Fibroblast of skin of scalp (primary cell): ENCODE measurements at regions not wholly inside any gene's neighbourhood (a gene's known extent, or its start where the extent isn't known, plus 50 kb on each side); places are given as distances from the start of the nearest gene placed in this dataset.
A peak's percentile ranks its signal among the peaks of the same experiment; 100 is the strongest.
"Not testable (repeated sequence)": the region's sequence is repeated elsewhere in the genome, so short reads cannot be mapped to it uniquely, and the experiment has no call there.

ENCODE experiments used
- DNase-seq: peaks from one replicate; pipeline ENCODE4 v3.0.0-alpha.2; 2013

DNA sequence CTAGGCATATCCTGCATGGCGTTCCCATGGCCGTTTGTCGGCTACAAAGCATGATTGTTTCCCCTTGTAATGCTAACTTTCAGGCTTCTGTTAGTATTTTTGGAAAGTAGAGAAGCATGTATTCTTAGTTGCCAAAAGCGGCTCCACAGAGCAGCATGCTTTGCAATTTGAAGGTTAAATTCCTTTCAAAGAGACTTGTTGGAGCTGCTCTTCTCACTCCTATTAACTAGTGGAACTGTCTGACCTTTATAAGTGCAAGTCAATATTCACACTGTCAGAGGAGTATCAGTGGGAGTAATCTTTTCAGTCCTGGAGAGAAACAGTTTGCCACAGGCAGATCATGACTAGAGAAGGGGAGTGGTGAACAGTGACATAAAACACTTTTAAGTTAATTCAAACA lies 656.1 kb upstream of the NOVA1 start:
- DNase-seq: no peak

DNA sequence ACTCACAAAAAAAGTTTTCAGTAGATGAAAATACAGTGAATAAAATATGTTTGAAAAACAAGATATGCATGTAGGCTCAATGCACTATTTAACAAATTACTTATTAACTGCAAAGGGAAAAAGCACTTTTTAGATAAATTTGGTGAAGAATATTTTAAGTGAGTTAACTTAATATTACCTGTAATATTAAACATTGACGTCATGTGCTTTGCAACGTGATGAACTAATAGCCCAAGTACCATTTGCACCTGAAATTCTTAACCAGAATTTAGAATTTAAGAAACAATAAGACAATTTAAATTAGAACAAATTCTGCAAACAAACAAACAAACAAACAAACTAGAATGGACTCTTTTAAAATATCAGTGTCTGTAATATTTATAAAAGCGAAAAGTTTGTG lies 659.0 kb upstream of the NOVA1 start:
- no peak for DNase-seq

DNA sequence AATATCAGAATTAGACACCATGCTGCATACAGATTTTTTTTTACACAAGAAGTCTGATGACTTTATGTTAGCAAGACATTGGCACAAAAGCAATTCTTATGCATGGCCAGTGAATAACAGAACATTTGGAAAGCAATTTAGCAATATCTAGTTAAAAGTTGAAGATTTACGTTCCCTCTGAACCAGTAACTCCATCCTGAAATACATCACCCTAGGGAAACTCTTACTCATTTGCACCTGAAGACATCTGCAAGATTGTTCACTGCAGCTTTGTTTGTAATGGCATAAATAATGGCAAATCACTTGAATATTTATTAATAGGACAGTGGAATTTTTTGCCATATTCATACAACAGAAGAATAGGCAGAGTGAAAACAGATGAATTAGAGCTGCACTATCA lies 670.0 kb upstream of the NOVA1 start:
- no peak for DNase-seq

DNA sequence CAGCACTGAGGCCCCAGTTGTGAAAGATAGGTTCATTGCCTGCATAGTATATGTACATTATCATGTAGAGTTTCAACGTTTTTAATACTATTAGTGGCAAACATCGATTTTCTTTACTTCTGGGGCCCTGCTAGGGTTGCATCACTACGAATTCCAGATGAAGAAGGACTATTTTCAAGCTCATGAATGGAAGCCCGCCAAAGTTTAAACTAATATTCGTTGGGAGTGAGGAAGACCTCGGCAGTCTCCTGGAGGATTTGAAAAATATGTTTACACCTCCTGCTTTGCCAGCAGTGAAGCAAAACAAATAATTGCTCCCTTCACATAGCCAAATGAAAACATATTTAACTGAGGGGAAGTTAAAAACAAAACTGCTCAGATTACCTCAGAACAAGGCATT lies 672.9 kb upstream of the NOVA1 start:
- no peak for DNase-seq

DNA sequence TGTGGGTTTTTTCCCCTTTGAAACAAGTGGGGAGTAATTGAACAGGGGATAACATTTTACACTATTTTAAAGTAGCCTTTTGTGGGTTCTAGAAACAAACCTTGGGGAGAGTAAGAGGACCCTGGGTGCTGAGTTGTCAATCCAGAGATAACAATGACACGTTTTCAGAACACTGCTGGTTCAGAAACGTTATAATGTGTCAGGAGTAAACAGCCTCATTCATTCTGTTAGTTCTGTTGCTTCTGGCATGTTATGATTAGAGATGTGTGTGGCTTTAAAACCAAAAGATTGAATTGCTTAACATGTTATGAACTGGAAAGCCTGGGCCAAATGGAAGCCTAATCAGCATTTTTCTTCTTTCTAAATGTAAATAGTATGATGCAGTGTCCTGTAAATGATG lies 680.5 kb upstream of the NOVA1 start:
- DNase-seq: no peak

DNA sequence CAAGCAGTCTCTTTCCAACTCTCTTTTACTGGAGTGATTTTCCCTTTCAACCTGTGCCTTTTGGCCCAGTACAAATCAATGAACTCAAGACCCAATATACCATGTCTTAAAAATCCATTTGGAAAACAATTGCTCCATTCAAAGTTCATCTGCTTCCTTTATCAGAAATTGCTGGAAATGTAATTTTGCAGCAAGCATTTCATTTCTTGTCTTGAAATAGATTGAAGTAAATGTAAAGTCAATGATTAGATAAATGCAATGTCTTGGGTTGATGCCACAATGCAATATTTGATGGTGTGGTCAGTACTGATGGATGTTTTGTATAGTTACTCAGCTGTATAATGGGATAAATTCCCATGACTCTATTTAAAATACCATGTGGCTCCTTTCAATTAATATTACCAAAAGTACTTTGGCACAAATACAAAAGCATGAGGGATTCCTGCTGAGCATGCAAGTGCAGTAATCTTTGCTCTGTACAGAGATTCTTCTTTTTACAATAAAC lies 707.7 kb upstream of the NOVA1 start:
- no peak for DNase-seq

DNA sequence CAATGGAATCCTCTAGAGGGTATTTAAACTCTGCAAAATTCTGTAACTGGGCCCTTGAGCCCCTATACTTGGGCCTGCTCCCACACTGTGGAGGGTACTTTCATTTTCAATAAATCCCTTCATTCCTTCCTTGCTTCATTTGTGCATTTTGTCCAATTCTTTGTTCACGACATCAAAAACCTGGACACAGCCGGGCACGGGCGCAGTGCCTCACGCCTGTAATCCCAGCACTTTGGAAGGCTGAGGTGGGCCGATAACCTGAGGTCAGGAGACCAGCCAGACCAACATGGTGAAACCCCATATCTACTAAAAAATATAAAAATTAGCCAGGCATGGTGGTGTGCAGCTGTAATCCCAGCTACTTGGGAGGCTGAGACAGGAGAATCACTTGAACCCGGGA lies 714.9 kb upstream of the NOVA1 start:
- DNase-seq: not testable (repeated sequence)

DNA sequence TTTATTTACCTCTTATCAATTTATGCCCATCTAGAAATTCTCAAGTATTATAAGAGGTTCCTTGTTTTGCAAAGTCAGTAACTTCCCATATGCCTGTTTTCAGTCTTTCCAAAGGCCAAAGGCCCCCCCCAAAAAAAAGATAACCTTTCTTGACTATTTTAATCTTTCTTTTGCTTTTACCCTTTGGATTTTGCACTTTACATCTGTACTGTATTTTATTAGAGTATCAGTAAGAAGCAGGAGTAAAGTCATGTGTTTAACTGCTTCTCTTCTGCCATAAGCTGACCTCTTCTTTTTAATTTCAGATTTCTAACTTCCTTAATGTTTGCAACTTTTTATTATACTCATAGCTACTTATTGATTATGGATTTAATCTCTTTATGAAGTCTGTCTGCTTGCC lies 716.4 kb upstream of the NOVA1 start:
- no peak for DNase-seq

DNA sequence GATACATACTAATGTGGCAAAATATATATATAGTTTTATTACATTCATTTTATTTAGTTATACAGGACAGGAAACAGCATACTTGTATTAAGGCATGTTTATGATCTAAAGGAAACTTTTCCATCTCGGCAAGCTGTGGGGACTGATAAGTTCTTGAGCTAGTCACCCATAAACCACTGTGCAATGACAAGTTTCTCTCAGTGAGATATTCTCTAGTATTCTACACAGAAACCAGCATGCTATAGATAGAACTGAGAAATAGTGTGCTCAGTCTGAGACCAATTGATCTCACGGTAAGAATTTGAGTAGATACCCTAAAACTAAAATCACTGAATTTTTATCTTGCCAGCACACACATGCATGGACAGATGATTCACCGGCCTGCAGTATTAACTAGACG lies 717.6 kb upstream of the NOVA1 start:
- DNase-seq: no peak

DNA sequence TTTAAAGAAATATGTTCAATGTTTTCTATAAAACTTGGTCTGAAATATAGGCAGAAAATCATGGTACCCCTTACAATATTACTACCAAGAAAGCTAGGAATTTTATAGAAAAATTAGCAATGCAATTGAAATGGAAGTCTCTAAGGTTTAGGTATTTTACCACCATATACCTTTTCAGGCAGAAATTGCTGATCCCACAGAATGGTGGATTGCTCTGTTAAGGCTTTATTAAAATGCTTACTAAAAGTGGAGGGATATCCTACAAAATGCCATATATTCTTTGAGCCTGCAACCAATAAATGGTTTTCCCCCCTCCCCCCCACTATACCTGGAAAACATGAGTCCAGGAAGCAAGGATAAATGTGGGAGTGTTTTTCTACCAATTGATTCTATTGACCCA lies 718.1 kb upstream of the NOVA1 start:
- no peak for DNase-seq

DNA sequence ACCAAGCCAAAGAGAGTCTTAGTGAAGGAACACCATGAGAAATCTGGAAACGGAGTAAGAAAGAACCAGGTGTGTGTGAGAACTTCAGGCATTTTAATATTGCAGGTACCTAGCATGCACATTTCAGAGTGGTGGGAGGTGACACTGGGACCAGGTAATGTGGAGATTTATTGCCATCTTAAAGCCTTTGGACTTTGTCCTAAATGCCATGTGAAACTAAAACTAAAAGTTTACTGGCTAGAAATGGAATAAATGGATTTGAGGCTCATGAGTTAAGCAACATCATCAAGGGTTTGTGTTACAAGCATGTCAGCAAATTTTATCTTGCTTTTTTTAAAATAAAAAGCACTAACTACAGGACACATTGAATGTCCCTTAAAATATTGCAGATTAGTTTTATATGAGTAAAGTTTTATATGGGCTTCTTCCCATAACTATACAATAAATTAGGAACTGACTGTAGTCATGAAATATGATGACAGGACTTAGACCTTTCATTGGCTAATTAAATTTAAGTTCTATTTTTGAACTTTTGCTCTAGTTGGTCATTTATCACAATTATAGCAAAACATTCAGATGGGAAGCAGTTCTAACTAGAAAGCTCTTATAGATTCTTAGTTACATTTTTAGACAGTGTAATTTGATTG lies 721.1 kb upstream of the NOVA1 start:
- DNase-seq: no peak

DNA sequence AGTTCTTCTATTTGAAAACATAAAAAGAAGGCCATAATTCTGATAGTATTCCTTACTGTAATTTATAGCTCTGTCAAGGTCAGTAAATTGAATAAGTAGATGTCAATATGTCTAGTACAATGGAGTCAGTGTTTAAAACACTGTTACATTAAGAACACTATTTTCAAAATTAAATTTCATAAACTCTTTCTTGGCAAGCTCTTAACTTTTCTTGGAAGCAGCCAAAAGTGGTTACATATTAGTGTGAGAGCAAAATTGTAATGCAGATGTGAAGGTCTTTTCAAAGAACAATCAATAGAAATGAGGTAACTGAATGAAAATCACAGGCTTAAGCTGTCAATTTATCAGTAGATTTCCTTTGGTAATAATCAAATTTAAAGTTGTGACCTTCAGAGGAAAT lies 722.4 kb upstream of the NOVA1 start:
- no peak for DNase-seq

DNA sequence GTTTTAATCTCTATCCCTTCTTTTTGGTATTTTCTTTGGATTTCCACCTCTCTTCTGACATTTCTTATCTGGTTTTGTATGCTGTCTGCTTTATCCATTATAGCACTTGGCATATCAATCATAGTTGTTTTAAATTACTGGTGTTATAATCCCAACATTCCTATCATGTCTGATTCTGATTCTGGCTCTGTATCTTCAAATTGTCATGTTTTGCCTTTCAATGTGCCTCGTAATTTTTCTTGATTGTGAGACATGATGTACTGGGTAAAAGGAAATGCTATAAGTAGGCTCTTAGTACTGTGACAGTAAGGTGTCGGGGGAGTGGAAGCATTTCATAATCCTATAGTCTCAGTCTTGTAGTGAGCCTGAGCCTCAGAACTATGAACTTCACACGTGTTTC lies 729.3 kb upstream of the NOVA1 start:
- no peak for DNase-seq

DNA sequence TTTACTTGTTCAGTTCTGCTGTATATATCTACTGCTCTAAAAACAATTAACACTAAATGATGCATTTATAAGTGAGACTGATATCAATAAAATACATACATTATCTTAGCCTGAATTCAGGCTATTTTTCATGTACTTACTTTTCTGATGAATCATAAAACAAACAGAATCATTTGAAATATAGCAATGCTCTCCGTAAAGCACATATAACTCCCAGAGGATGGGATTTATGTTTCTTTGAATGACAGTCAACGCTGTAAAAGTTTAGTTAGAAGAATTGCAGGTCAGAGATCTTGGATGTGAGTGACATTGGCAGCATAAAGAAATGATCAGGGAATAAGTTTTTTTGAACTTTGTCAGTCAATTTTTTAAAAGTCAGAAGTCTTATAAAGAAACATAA lies 740.2 kb upstream of the NOVA1 start:
- DNase-seq: no peak

DNA sequence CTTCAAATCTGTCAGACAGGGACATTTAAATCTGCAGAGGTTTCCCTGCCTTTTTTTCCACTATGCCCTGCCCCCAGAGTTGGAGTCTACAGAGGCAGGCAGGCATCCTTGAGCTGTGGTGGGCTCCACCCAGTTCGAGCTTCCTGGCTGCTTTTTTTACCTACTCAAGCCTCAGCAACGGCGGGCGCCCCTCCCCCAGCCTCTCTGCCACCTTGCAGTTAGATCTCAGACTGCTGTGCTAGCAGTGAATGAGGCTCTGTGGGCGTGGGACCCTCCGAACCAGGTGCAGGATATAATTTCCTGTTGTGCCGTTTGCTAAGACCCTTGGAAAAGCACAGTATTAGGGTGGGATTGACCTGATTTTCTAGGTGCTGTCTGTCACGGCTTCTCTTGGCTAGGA lies 765.2 kb upstream of the NOVA1 start:
- DNase-seq: not testable (repeated sequence)

DNA sequence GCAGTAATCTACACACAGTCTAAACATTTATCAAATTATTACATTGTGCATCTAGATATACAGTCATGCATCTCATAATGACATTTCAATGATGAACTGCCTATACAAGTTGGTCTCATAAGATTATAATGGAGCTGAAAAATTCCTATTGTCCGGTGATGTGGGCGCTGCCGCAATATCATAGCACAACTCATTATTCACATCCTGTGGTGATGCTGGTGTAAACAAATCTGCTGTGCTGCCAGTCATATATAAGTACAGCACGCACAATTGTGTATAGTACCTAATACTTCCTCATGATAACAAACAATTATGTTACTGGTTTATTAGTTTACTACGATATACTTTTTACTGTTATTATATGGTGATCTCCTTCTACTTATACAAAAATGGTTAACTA lies 768.8 kb upstream of the NOVA1 start:
- DNase-seq: no peak

DNA sequence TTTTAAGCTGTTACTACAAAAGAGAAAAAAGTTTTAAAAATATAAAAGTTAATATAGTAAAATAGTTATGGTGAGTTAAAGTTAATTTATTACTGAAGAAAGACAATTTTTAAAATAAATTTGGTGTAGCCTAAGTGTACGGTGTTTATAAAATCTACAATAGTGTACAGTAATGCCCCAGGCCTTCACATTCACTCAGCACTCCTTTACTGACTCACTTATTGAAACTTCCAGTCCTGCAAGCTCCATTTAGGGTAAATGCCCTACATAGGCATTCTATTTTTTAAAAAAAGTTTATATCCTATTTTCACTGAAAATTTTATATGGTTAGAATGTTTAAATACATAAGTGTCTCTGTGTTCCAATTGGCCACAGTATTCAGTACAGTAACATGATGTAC lies 769.5 kb upstream of the NOVA1 start:
- no peak for DNase-seq

DNA sequence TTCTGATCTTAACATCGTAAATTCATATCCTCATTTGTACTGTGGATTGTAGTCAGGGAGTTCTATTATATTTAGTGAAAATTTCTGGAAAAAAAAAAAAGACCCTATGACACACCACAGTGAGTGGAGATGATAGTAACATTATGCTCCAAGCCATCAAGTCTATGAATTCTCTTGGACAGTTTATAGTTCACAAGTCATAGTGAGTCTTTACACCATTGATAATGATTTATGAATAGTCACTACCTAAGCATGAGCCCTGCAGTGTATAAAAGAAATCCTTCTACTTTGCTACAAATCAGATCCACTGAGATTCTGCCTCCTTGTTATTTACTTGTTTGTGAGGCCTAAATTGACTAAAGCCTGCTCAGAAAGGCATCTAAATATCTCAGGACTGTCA lies 772.2 kb upstream of the NOVA1 start:
- no peak for DNase-seq

DNA sequence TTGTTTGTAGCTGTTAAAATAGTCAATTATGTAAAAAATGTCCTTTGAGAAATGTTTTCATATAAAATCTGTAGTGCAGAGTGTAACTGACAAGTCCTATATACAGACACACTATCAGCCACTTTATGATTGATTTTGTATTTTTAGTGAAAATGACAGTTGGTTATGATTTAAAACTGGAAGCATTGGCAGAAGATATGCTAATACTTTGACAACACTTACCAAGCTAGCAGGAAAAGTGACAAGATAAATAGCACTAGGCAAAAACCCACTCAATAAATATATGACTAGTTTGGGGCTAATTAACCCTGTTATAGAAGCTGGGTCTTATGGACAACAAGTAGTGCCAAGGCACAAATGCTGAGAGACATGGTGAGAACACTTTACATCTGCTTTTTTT lies 772.9 kb upstream of the NOVA1 start:
- no peak for DNase-seq

DNA sequence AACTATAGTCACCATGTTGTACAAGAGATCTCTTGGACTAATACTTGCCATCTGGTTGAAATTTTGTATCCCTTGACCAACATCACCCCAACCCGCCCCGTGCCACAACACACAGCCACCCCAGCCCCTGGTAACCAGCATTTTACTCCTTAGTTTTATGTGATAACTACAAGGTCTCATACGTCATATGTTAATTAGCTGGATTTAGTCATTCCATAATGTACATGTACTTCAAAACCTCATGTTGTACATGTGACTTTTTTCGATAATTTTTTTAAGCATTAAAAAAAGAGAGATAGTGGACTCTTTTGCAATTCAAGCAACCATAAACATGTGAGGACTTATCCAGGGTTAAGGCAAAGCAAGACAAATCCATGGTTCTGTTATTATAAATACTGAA lies 773.4 kb upstream of the NOVA1 start:
- DNase-seq: no peak

DNA sequence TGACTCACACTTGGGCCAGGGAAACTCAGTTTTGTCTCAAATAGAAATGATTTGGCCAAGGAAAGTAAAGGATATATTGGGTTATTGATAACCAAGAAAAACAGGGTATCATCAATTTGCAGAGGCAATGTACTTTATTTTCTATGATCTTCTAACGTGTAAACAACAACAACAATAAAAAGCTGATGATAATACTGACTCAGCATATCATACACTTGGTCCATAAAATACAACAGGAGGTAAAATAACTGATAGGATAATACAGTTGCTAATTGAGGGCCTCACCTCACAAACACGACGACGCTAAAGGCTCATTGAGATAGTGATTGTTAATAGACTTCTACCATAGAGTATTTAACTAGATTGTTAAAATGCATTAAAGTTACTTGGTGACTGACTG lies 774.0 kb upstream of the NOVA1 start:
- no peak for DNase-seq

DNA sequence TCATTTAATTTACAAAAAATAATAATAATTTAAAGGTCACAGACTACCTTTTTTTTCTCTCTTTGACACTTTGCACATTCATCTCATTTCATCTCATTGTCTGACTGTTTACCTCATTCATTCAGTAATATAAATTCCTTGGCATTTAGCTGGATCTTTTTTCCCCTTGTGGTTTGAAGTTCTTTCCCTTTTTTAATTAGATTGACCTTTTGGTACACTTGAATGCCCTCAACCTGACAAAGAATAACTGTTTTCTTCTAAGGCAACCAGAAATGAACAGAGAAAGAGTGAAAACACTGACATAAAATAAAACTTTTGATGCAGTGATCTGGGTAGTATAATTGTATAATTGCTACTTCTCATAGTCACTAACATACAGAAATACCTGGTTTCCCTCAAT lies 774.9 kb upstream of the NOVA1 start:
- DNase-seq: no peak

DNA sequence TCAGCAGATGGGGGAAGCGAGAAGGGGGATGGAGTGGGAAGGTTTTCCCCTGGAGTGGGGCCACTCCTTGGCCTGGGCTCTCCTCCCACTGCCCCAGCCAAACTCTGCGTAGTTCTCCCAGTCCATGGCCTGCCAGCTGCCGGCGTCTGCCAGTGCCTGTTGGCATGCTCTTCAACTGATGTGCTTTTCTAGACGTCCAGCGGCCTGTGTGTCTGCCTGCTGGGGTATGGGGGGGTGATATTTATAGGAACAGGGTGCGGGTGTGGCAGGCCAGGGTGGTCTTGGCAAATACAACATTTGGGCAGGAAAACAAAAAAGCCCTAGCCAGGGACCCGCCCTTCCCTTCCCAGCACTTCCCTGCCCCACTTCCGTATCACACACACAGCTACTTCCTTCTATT lies 786.3 kb upstream of the NOVA1 start:
- no peak for DNase-seq

DNA sequence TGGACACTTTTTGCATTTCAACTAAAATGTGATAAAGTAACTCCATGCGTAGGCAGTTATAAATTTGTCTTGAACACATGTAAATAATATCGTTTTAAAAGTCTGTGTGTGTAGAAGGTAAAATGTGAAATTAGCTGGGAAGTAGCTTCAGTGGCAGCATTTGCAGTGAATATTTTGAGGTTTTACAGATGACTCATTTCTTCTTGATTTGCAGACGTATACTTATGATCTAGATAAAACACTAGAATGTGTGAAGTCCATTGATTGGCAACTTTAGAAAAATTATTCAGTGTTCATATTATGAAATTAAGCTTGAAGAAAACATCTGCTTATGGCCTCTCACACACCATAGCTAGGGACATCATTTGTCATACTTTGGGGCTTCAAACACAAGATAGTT lies 788.6 kb upstream of the NOVA1 start:
- peak; percentile 23 for DNase-seq

DNA sequence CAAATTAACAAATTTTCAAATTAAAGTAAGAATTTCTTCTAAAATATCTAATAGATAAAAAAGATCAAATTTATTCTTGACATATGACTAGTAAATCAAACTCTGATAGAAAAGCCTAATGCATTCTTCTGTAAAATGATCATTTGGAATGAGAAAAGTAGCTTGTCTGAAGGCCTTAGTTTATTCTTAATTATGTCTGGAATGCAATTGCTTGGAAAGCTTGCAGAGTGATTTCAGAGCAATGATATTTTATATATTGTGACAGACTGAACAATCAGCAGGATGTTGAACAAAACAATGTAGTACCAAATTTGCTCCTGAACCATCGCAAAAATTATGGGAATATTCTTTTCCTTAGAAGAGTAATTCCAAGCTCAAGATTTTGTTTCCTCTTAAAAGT lies 789.6 kb upstream of the NOVA1 start:
- peak; percentile 76 for DNase-seq
